K562 (cell line): ENCODE measurements at regions not wholly inside any gene's neighbourhood (a gene's known extent, or its start where the extent isn't known, plus 50 kb on each side); places are given as distances from the start of the nearest gene placed in this dataset.

Source experiments
- CAMTA2 ChIP-seq: fragments of 250-450 bp; sonication (Bioruptor Pico); conservative IDR thresholded peaks from 2 replicates; pipeline ENCODE4 v1.5.1; 2022
- CHD4 ChIP-seq: fragments of 200-600 bp; sonication (generic); IDR thresholded peaks from 3 replicates; pipeline ENCODE4 v1.6.1; 2012; ENCODE audit warnings: low read depth, mild to moderate bottlenecking, mixed read lengths, low read length, inconsistent platforms; ENCODE audit not compliant: insufficient read depth, insufficient replicate concordance, poor library complexity, severe bottlenecking
- CLOCK ChIP-seq: fragments of 250-450 bp; sonication (Bioruptor Pico); IDR thresholded peaks from 2 replicates; pipeline ENCODE4 v1.4.0; 2020; ENCODE audit warnings: mild to moderate bottlenecking, moderate library complexity, borderline replicate concordance
- E2F1 ChIP-seq: sonication (generic); formaldehyde crosslinking; IDR thresholded peaks from 2 replicates; pipeline ENCODE4 v1.8.1; 2023; ENCODE audit warnings: mild to moderate bottlenecking, missing genetic modification reagents, moderate library complexity
- ETV1 ChIP-seq: fragments of 450-650 bp; conservative IDR thresholded peaks from 2 replicates; pipeline ENCODE4 v1.6.1; 2016; ENCODE audit warnings: missing genetic modification characterization, control low read depth, low read depth, missing compliant biosample characterization
- LARP7 ChIP-seq: fragments of 450-650 bp; IDR thresholded peaks from 2 replicates; pipeline ENCODE4 v1.6.1; 2016
- SIX5 ChIP-seq, 2 experiments: IDR thresholded peaks; 2 replicates each; pipeline ENCODE4 v1.6.1; 2011; ENCODE audit warnings: low read length in 2 of 2, borderline replicate concordance in 1 of 2, low read depth in 1 of 2, mild to moderate bottlenecking in 1 of 2, moderate library complexity in 1 of 2; ENCODE audit not compliant: insufficient read depth in 1 of 2
- VEZF1 ChIP-seq: fragments of 200-800 bp; sonication (Bioruptor generic); IDR thresholded peaks from 2 replicates; pipeline ENCODE4 v1.6.1; 2017; ENCODE audit warnings: missing genetic modification characterization, missing compliant biosample characterization
- ZNF3 ChIP-seq: fragments of 250-450 bp; sonication (Bioruptor Pico); IDR thresholded peaks from 2 replicates; pipeline ENCODE4 v1.5.0; 2021; ENCODE audit warnings: mild to moderate bottlenecking, moderate library complexity
- ZNF449 ChIP-seq: fragments of 250-450 bp; sonication (Bioruptor Pico); IDR thresholded peaks from 2 replicates; pipeline ENCODE4 v1.8.0; 2022; ENCODE audit warnings: moderate library complexity, mild to moderate bottlenecking, inconsistent platforms

GRCh38 chr17:13363771-13364170 is 238.0 kb downstream of the HS3ST3A1 start (continued):
- TF ChIP-seq ZNF449 = no peak
- no peak for TF ChIP-seq VEZF1 (CRISPR knock-in tag)
- TF ChIP-seq LARP7 = no peak
- TF ChIP-seq ZNF3 = no peak
- no peak for TF ChIP-seq CLOCK (CRISPR knock-in tag)
- TF ChIP-seq E2F1 (CRISPR knock-in tag) = no peak
- no peak for TF ChIP-seq CAMTA2
- no peak for TF ChIP-seq SIX5 (IDR thresholded peaks at IDR 0.05; ENCODE audit: borderline replicate concordance in 1 of 2, insufficient read depth in 1 of 2, low read depth in 1 of 2, low read length in 2 of 2)
- no peak for TF ChIP-seq ETV1
- TF ChIP-seq CHD4 = no peak
